ENCODE measurements at regions not wholly inside any gene's neighbourhood (a gene's known extent, or its start where the extent isn't known, plus 50 kb on each side); places are given as distances from the start of the nearest gene placed in this dataset.

DNA sequence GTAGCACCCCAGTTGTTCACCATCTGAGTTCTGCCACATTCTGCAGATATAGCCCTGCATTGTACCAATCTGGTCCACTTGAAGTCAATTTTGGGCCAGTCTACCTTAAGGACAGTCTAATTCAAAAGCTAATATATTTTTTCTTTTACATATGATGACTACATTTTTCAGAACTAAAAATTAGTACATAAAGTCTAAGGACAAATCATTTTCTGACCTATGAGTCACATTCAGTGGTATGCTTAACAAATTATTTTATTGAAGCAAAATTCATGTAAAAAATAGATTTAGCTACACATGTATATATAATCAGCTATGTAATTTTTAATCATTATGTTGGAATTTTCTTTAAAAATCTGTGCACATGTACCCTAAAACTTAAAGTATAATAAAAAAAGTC lies 52.1 kb upstream of the IL12A start:
- Histone ChIP-seq H3F3A (ENCODE audit: control insufficient read depth, insufficient read depth) (no peaks in the 10 kb centered on the region), H3K27me3 (ENCODE audit: control insufficient read depth, low read length) (no peaks in the 10 kb centered on the region), H4K20me1 (ENCODE audit: control insufficient read depth, insufficient read depth, low read depth, low read length) (no peaks in the 10 kb centered on the region), H3K4me2 (ENCODE audit: low read length) (no peak overlapping the region), H3K9me2 (replicated peaks; ENCODE audit: control insufficient read depth, low read length) (no peaks in the 10 kb centered on the region), H3K4me1 (ENCODE audit: control insufficient read depth, low read length) (no peaks in the 10 kb centered on the region), H3K36me3 (ENCODE audit: control insufficient read depth, low read length) (no peaks in the 10 kb centered on the region), H3K9me3 (ENCODE audit: control insufficient read depth, insufficient read depth, low read length) (peaks cover 9% of the 10 kb centered on the region; the same call in 1 of the 2 replicates), H3K27ac (ENCODE audit: low read depth, low read length) (no peak overlapping the region), H3K4me3 (ENCODE audit: low read length) (no peak overlapping the region), H3K79me2 (ENCODE audit: control insufficient read depth, low read length) (no peaks in the 10 kb centered on the region)
- TF ChIP-seq EZH2phosphoT487 (IDR thresholded peaks at IDR 0.05; ENCODE audit: borderline replicate concordance, low read length): no peak
- TF ChIP-seq, protein P1, sequence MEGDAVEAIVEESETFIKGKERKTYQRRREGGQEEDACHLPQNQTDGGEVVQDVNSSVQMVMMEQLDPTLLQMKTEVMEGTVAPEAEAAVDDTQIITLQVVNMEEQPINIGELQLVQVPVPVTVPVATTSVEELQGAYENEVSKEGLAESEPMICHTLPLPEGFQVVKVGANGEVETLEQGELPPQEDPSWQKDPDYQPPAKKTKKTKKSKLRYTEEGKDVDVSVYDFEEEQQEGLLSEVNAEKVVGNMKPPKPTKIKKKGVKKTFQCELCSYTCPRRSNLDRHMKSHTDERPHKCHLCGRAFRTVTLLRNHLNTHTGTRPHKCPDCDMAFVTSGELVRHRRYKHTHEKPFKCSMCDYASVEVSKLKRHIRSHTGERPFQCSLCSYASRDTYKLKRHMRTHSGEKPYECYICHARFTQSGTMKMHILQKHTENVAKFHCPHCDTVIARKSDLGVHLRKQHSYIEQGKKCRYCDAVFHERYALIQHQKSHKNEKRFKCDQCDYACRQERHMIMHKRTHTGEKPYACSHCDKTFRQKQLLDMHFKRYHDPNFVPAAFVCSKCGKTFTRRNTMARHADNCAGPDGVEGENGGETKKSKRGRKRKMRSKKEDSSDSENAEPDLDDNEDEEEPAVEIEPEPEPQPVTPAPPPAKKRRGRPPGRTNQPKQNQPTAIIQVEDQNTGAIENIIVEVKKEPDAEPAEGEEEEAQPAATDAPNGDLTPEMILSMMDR (IDR thresholded peaks at IDR 0.05; ENCODE audit: low read depth, low read length, poor library complexity, severe bottlenecking): no peak

DNA sequence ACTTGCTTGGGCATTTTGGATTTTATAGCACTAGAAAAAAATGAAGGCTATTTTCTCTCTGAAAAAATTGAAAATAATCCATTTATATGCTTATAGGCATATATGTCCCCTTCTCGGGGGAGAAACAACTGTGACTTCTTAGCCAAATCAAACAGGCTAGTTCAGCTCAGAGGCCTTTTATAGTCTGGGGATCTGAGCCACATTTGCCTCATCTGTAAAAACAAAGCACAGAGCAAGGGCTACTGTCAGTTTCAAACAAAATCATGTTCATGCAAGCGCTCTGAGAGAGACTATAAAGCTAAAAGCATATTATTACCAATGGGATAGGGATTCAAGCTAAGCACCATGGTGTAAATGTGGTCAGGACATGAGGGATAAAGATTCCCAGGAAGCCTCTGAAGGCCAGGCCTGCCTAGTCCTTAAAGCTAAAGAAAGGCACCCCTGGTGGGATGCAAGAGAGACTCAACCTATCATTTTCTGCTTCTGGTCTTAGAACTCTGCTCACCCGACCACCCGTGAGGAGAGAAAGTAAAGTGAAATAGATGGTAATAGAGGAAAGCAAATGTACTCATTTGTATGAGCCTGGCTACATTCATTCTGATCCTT lies 51.0 kb upstream of the IL12A start:
- Histone ChIP-seq H3K36me3 (ENCODE audit: control insufficient read depth, low read length) (no peaks in the 10 kb centered on the region), H3K79me2 (ENCODE audit: control insufficient read depth, low read length) (no peaks in the 10 kb centered on the region), H3K4me1 (ENCODE audit: control insufficient read depth, low read length) (no peaks in the 10 kb centered on the region), H3F3A (ENCODE audit: control insufficient read depth, insufficient read depth) (no peaks in the 10 kb centered on the region), H3K27ac (ENCODE audit: low read depth, low read length) (no peak overlapping the region), H3K9me2 (replicated peaks; ENCODE audit: control insufficient read depth, low read length) (no peaks in the 10 kb centered on the region), H3K4me2 (ENCODE audit: low read length) (no peak overlapping the region), H3K9me3 (ENCODE audit: control insufficient read depth, insufficient read depth, low read length) (peaks cover 9% of the 10 kb centered on the region; the same call in 1 of the 2 replicates), H3K27me3 (ENCODE audit: control insufficient read depth, low read length) (no peaks in the 10 kb centered on the region), H3K4me3 (ENCODE audit: low read length) (no peak overlapping the region), H4K20me1 (ENCODE audit: control insufficient read depth, insufficient read depth, low read depth, low read length) (no peaks in the 10 kb centered on the region)
- TF ChIP-seq, protein P1 (IDR thresholded peaks at IDR 0.05; ENCODE audit: low read depth, low read length, poor library complexity, severe bottlenecking): no peak
- no peak for TF ChIP-seq EZH2phosphoT487 (IDR thresholded peaks at IDR 0.05; ENCODE audit: borderline replicate concordance, low read length)

DNA sequence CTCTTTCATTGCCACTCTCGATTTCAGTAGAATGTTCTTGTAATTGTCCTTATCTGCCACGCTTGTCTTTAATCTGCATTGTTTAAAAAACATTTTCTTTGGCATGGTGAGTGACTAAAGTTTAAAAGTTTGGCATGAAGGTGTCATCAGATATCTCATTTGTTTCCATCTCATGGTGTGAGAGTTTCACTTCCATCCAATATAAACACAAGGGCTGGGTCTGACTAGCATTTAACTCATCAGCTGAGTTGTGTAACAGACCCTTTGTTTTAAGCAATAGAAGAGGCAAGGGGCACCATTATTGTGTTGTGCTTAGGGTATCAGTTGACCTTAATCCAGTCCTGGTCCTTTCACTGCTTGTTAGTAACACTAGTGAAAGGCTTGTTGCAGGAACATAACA lies 49.9 kb upstream of the IL12A start:
- Histone ChIP-seq H3K36me3 (ENCODE audit: control insufficient read depth, low read length) (no peaks in the 10 kb centered on the region), H3K4me2 (ENCODE audit: low read length) (no peak overlapping the region), H3K9me2 (replicated peaks; ENCODE audit: control insufficient read depth, low read length) (no peaks in the 10 kb centered on the region), H4K20me1 (ENCODE audit: control insufficient read depth, insufficient read depth, low read depth, low read length) (no peaks in the 10 kb centered on the region), H3K4me3 (ENCODE audit: low read length) (no peak overlapping the region), H3K79me2 (ENCODE audit: control insufficient read depth, low read length) (no peaks in the 10 kb centered on the region), H3F3A (ENCODE audit: control insufficient read depth, insufficient read depth) (no peaks in the 10 kb centered on the region), H3K4me1 (ENCODE audit: control insufficient read depth, low read length) (no peaks in the 10 kb centered on the region), H3K27ac (ENCODE audit: low read depth, low read length) (no peak overlapping the region), H3K27me3 (ENCODE audit: control insufficient read depth, low read length) (no peaks in the 10 kb centered on the region; the same call in 1 of the 2 replicates), H3K9me3 (ENCODE audit: control insufficient read depth, insufficient read depth, low read length) (peaks cover 6% of the 10 kb centered on the region; the same call in 1 of the 2 replicates)
- TF ChIP-seq, protein P1 (IDR thresholded peaks at IDR 0.05; ENCODE audit: low read depth, low read length, poor library complexity, severe bottlenecking): no peak
- TF ChIP-seq EZH2phosphoT487 (IDR thresholded peaks at IDR 0.05; ENCODE audit: borderline replicate concordance, low read length): no peak

All from DOHH2 (cell line).